HG03469 (cell line): ENCODE measurements at regions not wholly inside any gene's neighbourhood (a gene's known extent, or its start where the extent isn't known, plus 50 kb on each side); places are given as distances from the start of the nearest gene placed in this dataset.

Experiments used
- ATAC-seq: cut with Tn5 transposase; IDR thresholded peaks from one replicate; pipeline ENCODE4 v1.9.1; 2021; ENCODE audit warnings: mild to moderate bottlenecking, moderate library complexity, moderate number of reproducible peaks; ENCODE audit not compliant: unreplicated experiment

- no peak for ATAC-seq
These were observed 77.1 kb downstream of the CMPK2 start for GRCh38 chr2:6788614-6789013.

GRCh38 chr2:6789559-6790138, 76.1 kb downstream of the CMPK2 start:
- ATAC-seq: no peak

GRCh38 chr2:6791682-6792081, 74.0 kb downstream of the CMPK2 start:
- no peak for ATAC-seq

- no peak for ATAC-seq
These were observed 72.8 kb downstream of the CMPK2 start for GRCh38 chr2:6792883-6793282.

GRCh38 chr2:6793371-6793770, 72.3 kb downstream of the CMPK2 start:
- no peak for ATAC-seq

- ATAC-seq: no peak
These were observed 71.8 kb downstream of the CMPK2 start for GRCh38 chr2:6793913-6794312.

- no peak for ATAC-seq
These were observed 71.3 kb downstream of the CMPK2 start for GRCh38 chr2:6794448-6794847.
